ENCODE measurements at regions not wholly inside any gene's neighbourhood (a gene's known extent, or its start where the extent isn't known, plus 50 kb on each side); places are given as distances from the start of the nearest gene placed in this dataset.

DNA sequence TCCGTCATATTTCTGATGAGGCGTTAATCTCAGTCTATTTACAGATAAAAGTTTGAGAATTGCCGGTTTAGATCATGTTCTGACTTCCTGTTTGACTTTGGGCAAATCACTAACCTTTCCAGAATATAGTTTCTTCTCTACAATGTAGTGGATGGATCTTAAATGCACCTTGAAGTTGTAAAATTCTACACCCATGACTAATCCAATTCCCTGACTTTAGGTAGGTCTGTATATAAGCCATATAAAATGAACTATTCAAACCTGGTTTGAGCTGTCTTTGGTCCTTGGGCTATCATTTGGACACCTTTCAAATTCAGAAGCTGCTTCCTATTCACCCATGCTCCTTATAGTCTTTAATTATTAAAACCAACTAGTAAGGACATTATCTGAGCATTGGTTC is 52.2 kb upstream of the BLID start:
- no peak overlapping the region for H3K27ac ChIP-seq

DNA sequence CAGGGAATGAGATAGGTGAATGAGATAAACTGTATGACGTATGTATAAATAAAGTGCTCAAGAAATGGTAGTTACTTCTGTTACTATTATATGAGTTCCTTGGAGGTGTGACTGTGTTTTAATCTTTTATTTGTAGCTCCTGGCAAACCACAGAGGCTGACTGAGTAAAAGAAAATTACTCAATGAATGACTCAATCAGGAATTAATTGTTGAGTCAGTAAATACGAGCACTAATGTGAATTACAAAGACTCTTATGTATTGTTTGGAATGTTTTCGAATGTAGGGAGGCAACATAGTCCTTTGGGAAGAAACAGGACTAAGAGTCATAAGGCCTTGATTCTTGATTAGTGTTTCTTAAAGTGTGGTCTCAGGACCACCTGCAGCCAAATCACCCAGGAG is 51.1 kb upstream of the BLID start:
- H3K27ac ChIP-seq = no peak overlapping the region
- TF ChIP-seq ZFX (IDR thresholded peaks at IDR 0.05) = no peak
- TF ChIP-seq, protein P1, sequence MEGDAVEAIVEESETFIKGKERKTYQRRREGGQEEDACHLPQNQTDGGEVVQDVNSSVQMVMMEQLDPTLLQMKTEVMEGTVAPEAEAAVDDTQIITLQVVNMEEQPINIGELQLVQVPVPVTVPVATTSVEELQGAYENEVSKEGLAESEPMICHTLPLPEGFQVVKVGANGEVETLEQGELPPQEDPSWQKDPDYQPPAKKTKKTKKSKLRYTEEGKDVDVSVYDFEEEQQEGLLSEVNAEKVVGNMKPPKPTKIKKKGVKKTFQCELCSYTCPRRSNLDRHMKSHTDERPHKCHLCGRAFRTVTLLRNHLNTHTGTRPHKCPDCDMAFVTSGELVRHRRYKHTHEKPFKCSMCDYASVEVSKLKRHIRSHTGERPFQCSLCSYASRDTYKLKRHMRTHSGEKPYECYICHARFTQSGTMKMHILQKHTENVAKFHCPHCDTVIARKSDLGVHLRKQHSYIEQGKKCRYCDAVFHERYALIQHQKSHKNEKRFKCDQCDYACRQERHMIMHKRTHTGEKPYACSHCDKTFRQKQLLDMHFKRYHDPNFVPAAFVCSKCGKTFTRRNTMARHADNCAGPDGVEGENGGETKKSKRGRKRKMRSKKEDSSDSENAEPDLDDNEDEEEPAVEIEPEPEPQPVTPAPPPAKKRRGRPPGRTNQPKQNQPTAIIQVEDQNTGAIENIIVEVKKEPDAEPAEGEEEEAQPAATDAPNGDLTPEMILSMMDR (conservative IDR thresholded peaks at IDR 0.05) = no peak

More for the DNA sequence above, 52.2 kb upstream of the BLID start:
- TF ChIP-seq, protein P1 (conservative IDR thresholded peaks at IDR 0.05) = no peak
- TF ChIP-seq ZFX (IDR thresholded peaks at IDR 0.05) = no peak

DNA sequence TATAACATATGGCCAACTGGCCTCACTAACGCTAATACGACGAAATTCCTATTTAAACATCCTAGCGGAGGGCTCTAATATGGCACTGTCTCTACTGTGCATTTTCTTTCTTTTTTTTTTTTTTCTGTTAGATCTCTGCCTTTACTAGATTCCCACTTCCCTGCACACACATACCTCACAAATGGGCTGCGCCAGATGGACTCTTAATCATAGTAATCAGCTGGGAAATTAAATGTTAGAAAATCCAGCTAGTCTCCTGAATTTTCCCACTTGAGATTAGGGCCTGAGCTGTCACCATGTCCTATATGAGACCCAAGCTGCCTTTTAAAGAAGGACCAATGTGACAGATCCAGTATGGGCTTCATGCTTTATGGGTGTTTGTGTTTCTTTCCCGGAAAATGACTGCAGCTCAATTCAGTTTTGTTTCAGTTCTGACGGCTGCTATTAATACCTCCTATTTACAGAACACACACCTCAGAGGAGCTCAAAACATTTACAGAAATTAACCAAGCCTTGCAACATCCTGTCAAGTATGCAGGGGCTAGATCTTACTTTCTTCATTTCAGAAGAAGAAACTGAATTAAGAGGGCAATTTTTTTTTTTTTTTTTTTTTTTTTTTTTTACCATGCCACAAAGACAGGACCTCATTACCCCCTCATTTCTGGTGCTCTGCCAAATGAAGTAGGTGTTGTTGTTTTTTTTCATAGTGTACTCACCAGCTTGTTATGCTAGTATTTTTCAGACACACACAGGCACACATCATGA is 49.8 kb upstream of the BLID start:
- no peak overlapping the region for H3K27ac ChIP-seq
- TF ChIP-seq ZFX (IDR thresholded peaks at IDR 0.05) = no peak
- TF ChIP-seq, protein P1 (conservative IDR thresholded peaks at IDR 0.05) = no peak

All from C4-2B (cell line).